Suprapubic skin (tissue), 4 donors: ENCODE measurements at regions not wholly inside any gene's neighbourhood (a gene's known extent, or its start where the extent isn't known, plus 50 kb on each side); places are given as distances from the start of the nearest gene placed in this dataset.

Source experiments
- DNase-seq, 2 donors: peaks; one replicate each; pipeline ENCODE4 v3.0.0-alpha.2; 2019; ENCODE audit warnings: low spot score in 2 of 2
- H3K27ac ChIP-seq: fragments of 200-600 bp; sonication (generic); one replicate; pipeline ENCODE4 v1.5.1; 2019
- H3K27me3 ChIP-seq: fragments of 200-600 bp; sonication (generic); one replicate; pipeline ENCODE4 v1.5.1; 2019
- H3K36me3 ChIP-seq: fragments of 200-600 bp; sonication (generic); one replicate; pipeline ENCODE4 v1.5.1; 2019
- H3K4me1 ChIP-seq: fragments of 200-600 bp; sonication (generic); one replicate; pipeline ENCODE4 v1.5.1; 2019
- H3K4me3 ChIP-seq: fragments of 200-600 bp; sonication (generic); one replicate; pipeline ENCODE4 v1.5.1; 2019; ENCODE audit warnings: mild to moderate bottlenecking
- H3K9me3 ChIP-seq: fragments of 200-600 bp; sonication (generic); one replicate; pipeline ENCODE4 v1.5.1; 2019
- CTCF ChIP-seq, 2 donors: fragments of 200-600 bp in 1 of 2; fragments of 450-650 bp in 1 of 2; sonication (generic) in 1 of 2; IDR thresholded peaks; one replicate each; pipeline ENCODE4 v1.5.1; 2016 to 2019; ENCODE audit warnings: antibody characterized with exemption in 2 of 2, mild to moderate bottlenecking in 1 of 2, moderate library complexity in 1 of 2
- EP300 ChIP-seq: sonication (generic); formaldehyde crosslinking; IDR thresholded peaks from one replicate; pipeline ENCODE4 v1.6.1; 2017; ENCODE audit warnings: antibody characterized with exemption
- POLR2A ChIP-seq, 2 donors: fragments of 450-650 bp; IDR thresholded peaks; one replicate each; pipeline ENCODE4 v1.6.1; 2017; ENCODE audit warnings: antibody characterized with exemption in 2 of 2, mild to moderate bottlenecking in 2 of 2, moderate library complexity in 2 of 2
- POLR2AphosphoS5 ChIP-seq, 3 donors: sonication (generic); formaldehyde crosslinking; IDR thresholded peaks; one replicate each; pipeline ENCODE4 v1.6.1; 2017; ENCODE audit warnings: antibody characterized with exemption in 3 of 3
- WGBS: methylation state at CpG from one replicate; pipeline ENCODE4 v1.1.5; 2018; 5-methylcytosine and 5-hydroxymethylcytosine counted together

- Histone ChIP-seq H3K36me3 (no peaks in the 10 kb centered on the region), H3K27me3 (peaks cover 6% of the 10 kb centered on the region), H3K4me3 (peak overlapping the region; percentile 17), H3K4me1 (peaks cover 7% of the 10 kb centered on the region), H3K9me3 (no peaks in the 10 kb centered on the region), H3K27ac (no peak overlapping the region)
- 55% methylated on average over 12 of the region's 12 CpGs for WGBS
- no peak for DNase-seq
- no peak for TF ChIP-seq CTCF (IDR thresholded peaks at IDR 0.05)
Measured at GRCh38 chr12:108046650-108047049, 82.4 kb upstream of the WSCD2 start.

GRCh38 chr12:108047071-108047550 is 82.0 kb upstream of the WSCD2 start:
- peak overlapping the region; percentile 17 for H3K4me3 ChIP-seq
- H3K36me3 ChIP-seq, result no peaks in the 10 kb centered on the region
- WGBS, result 32% methylated on average over 5 of the region's 5 CpGs
- H3K27ac ChIP-seq, result no peak overlapping the region
- DNase-seq, result no peak
- TF ChIP-seq POLR2AphosphoS5 (IDR thresholded peaks at IDR 0.05) (no peak), POLR2A (IDR thresholded peaks at IDR 0.05) (no peak), CTCF (IDR thresholded peaks at IDR 0.05) (no peak), EP300 (no peak)
- peaks cover 7% of the 10 kb centered on the region for H3K4me1 ChIP-seq
- no peaks in the 10 kb centered on the region for H3K9me3 ChIP-seq
- peaks cover 6% of the 10 kb centered on the region for H3K27me3 ChIP-seq

- WGBS, result 56% methylated on average over 5 of the region's 5 CpGs
- TF ChIP-seq POLR2AphosphoS5 (IDR thresholded peaks at IDR 0.05) (no peak), POLR2A (IDR thresholded peaks at IDR 0.05) (no peak), EP300 (no peak), CTCF (IDR thresholded peaks at IDR 0.05) (no peak)
- Histone ChIP-seq H3K4me1 (peaks cover 7% of the 10 kb centered on the region), H3K36me3 (no peaks in the 10 kb centered on the region), H3K4me3 (no peak overlapping the region), H3K27me3 (peaks cover 6% of the 10 kb centered on the region), H3K9me3 (no peaks in the 10 kb centered on the region), H3K27ac (no peak overlapping the region)
- no peak for DNase-seq
Measured at GRCh38 chr12:108048686-108049085, 80.4 kb upstream of the WSCD2 start.

- Histone ChIP-seq H3K4me3 (no peak overlapping the region), H3K4me1 (peaks cover 7% of the 10 kb centered on the region), H3K27me3 (peaks cover 2% of the 10 kb centered on the region), H3K36me3 (no peaks in the 10 kb centered on the region), H3K9me3 (no peaks in the 10 kb centered on the region), H3K27ac (no peak overlapping the region)
- WGBS, result 48% methylated on average over 5 of the region's 5 CpGs
- no peak for DNase-seq
- TF ChIP-seq EP300 (no peak), POLR2AphosphoS5 (IDR thresholded peaks at IDR 0.05) (no peak), CTCF (IDR thresholded peaks at IDR 0.05) (no peak), POLR2A (IDR thresholded peaks at IDR 0.05) (no peak)
Measured at GRCh38 chr12:108050696-108051095, 78.4 kb upstream of the WSCD2 start.

- no peak for TF ChIP-seq POLR2A (IDR thresholded peaks at IDR 0.05)
- no peak for TF ChIP-seq CTCF (IDR thresholded peaks at IDR 0.05)
- TF ChIP-seq POLR2AphosphoS5 (IDR thresholded peaks at IDR 0.05), result no peak
- TF ChIP-seq EP300, result no peak
- Histone ChIP-seq H3K27me3 (peaks cover 7% of the 10 kb centered on the region), H3K9me3 (no peaks in the 10 kb centered on the region), H3K27ac (no peak overlapping the region), H3K36me3 (no peaks in the 10 kb centered on the region), H3K4me1 (no peaks in the 10 kb centered on the region), H3K4me3 (no peak overlapping the region)
- WGBS, result 70% methylated on average over 5 of the region's 5 CpGs
- DNase-seq, result no peak
Measured at GRCh38 chr12:108052260-108052659, 76.8 kb upstream of the WSCD2 start.
